ENCODE measurements at regions not wholly inside any gene's neighbourhood (a gene's known extent, or its start where the extent isn't known, plus 50 kb on each side); places are given as distances from the start of the nearest gene placed in this dataset.

DNA sequence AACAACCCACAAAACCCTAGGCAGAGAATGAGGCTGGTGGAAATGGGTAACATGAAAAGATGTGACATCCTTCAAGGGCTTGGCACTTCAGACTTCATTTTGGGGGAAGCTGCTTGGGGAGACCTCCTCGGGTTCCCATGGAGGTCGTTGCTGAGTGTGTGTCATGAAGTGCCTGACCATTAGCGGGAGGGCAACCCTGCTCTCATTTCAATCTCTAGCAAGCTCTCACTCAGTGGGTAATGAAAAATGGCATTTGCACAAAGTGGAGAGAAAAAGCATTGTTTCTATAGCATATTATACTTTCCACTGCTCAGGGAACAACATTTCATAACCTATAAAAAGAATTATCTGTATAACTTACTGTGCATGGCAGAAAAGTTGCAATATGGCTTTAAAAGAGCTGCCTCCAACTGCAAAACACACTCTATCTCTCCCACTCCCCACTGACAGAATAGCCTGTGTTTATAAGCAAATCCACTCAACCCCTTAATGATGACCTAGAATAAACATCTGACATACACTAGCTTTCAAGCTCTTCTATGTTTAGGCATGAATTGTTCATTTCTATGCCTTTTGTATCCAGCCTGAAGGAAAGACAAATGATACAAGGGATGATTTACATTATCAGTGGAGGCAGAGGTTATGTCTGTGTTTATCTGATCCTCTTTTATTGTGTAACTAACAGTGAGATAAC lies 357.2 kb downstream of the ZSWIM6 start:
- no peak for DNase-seq

GRCh38 chr5:61697809-61698558 lies 365.9 kb downstream of the ZSWIM6 start:
- DNase-seq, result no peak

- DNase-seq, result no peak
These were observed 370.0 kb downstream of the ZSWIM6 start for GRCh38 chr5:61701877-61702602.

DNA sequence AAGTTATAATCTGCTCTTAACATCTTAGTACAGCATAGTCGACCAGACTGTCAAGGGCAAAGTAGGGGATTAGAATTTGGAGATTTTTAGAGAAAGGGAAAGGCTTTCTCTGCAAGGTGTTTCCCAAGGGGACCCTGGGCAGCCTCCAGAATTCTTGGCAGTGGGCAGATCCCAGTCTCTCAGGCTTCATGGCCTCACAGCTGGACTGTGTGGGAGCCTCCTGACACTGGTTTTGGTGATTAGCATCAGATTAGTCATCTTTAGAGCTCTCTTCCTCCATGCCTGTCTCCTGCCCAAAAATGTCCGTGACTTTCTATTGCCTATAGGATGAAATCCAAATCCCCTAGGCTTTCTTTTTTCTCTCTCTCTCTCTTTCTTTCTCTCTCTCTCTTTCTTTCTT lies 370.7 kb downstream of the ZSWIM6 start:
- no peak for DNase-seq

DNA sequence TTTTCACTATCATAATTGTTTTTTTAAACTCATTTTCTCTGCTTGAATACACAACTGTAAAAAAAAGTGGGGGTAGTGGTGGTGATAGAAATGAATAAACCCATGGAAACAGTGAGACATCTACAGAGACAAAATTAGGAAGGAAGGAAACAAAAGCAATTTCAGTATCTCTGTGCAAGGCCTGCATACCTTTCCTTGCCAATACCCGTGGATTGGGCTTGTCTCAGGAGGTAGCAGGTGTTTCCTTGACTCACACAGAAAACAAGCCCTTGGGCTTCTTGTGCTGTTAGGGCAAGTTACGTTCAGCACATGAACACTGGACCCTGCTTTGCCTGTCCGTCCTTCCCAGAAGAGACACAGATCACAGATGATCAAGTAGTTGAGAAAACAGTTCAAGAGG lies 372.2 kb downstream of the ZSWIM6 start:
- no peak for DNase-seq

- DNase-seq, result no peak
These were observed 374.7 kb downstream of the ZSWIM6 start for GRCh38 chr5:61706751-61707150.

DNA sequence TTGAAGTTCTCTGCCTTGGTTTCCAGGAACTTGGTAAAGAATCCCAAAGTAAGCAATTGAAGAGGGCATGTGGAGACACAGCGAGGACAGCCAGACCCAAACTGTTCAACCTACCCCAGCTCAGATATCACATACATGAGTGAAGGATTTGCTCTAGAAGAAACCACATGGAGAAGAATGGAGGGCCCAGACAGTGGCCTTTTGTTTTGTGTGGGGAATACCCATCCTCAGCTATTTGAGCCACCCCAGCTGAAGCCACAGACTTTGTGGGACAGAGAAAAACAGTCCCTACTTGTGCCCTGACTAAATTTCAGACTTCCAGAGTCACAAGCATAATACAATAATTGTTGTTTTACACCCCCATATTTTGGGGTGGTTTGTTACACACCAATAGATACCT lies 387.1 kb downstream of the ZSWIM6 start:
- DNase-seq, result no peak

- DNase-seq, result no peak
These were observed 388.8 kb downstream of the ZSWIM6 start for GRCh38 chr5:61720829-61721228.

DNA sequence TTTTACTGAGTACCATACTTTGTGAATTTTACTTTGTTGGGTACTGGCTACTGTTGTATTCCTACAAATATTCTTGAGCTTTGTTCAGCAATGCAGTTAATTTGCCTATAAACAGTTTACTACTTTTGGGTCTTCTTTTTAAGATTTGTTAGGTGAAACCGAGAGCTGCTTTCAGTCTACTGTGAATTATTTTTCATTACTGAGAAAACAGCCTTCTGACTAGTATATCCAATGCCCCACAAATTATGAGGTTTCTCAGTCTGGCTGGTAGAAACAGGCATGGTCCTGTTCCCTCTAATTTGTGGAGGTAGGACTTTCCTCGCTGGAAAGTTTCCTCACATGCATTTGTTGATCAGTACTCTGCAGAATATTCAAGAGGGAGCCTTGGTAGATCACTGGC lies 392.0 kb downstream of the ZSWIM6 start:
- DNase-seq, result no peak

GRCh38 chr5:61728287-61728686 lies 396.2 kb downstream of the ZSWIM6 start:
- DNase-seq, result no peak

DNA sequence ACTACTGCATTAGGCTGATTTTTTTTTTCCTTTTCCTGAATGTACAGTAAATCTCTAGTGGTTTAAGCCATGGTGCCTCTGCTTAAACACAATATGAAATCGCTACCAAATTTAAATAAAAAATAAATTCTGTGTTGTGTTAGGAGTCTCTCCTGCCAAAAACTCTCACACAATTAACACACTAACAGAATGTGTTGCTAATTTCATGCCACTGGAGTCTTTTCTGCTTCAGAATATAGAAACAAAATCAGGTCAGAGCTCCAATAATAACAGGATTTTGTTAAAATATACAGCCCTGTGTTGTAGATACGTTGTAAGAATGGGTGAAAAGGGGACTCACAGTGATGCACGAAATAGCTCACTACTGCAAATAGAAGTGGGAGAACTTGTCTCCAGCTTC lies 398.8 kb downstream of the ZSWIM6 start:
- no peak for DNase-seq

DNA sequence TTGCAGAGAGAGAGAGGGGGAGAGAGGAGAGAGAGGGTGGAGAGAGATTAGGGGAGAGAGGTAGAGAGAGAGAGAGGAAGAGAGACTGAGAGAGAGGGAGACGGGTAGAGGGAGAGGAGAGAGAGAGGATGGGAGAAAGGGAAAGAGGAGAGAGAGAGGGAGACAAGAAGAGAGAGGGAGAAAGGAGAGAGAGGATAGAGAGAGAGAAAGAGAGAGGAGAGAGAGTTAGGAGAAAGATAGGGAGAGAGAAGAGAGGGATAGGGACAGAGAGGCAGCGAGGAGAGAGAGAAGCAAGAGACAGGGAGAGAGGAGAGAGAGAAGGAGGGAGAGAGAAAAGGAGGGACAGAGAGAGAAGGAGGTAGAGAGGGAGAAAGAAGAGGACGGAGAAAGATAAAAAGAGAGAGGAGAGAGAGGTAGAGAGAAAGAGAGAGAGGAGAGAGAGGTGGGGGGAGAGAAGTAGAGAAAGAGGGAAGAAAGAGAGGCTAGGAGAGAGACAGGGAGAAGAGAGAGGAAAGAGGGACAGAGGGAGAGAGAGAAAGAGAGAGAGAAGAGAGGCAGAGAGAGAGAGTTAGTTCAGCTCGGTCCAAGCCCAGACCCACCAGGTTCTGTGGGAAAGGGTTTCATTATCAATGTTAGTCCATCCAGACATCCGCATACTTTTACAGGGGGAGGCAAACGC lies 399.3 kb downstream of the ZSWIM6 start:
- no peak for DNase-seq

DNA sequence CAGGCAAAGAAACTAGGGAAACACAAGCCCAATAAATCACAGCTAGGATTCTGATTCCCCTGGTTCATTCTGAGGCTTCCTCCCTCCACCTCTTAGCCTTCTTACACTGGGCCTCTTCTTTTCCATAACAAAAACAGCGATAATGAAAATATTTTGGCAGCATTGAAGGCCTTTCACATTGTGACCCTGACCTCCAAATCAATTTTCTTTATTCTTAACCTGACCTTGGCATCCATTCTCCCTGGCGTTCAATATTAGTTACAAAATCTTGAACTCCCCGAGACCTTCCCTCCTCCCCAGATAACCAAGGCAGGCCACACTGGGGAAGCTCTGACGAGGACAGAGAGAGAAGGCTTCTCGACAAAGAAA lies 399.9 kb downstream of the ZSWIM6 start:
- no peak for DNase-seq

GRCh38 chr5:61732369-61732768 lies 400.3 kb downstream of the ZSWIM6 start:
- DNase-seq, result no peak

DNA sequence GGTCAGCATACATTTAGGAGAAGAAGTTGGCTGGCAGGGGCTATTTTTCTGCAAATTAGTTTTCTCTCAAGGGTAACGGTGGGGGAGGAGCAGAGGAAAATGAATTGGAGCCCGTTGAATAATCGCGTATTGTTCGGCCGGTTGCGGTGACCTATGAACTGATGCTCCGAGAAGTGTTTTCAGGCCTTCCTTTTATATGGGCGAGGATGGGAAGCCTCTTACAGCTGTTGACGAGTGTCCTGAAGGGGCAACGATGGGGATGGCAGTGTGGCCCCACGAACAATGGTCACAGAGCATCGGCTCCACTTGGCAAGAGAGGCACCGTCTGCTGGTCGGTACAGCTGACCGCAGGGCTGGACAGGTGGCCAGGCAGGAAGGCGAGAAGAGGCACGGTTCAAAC lies 400.7 kb downstream of the ZSWIM6 start:
- DNase-seq, result no peak

DNA sequence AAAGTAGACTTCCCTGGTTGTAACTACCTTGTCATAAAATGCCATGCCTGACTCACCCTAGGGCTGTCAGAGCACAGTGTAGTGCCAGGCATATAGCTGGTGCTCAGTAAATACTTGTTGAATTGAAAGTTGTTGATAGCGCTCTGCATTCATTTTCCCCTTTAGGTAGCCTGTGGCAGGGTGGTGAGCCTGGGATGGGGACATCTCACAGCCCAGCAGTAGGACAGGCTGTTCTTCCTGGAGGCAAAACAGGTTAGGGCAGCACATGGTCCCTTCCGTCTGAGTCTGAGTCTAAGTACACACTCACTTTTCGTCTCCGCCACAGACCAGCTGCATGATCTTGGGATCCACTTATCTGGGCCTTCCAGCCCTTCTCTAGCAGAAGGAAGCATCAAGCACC lies 401.9 kb downstream of the ZSWIM6 start:
- no peak for DNase-seq

DNA sequence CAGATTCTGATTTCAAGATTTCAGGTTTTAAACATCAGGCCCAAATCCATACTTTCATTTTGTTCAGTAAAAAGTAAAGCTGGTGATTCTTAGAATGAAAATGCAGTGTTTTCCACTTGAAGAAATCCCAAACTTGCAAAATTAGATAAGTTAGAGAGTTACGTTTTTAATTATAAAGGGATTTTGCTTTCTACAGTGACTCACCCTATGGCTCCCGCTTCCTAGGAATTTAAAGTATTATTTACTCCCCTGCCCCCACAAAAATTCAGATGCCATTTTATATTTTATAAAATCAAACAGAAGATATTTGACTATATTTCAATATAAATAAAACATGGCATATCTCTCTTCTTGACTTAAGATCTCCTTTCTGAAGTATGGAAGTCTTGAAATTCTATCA lies 402.9 kb downstream of the ZSWIM6 start:
- DNase-seq, result no peak

- no peak for DNase-seq
These were observed 403.5 kb downstream of the ZSWIM6 start for GRCh38 chr5:61735531-61735930.

DNA sequence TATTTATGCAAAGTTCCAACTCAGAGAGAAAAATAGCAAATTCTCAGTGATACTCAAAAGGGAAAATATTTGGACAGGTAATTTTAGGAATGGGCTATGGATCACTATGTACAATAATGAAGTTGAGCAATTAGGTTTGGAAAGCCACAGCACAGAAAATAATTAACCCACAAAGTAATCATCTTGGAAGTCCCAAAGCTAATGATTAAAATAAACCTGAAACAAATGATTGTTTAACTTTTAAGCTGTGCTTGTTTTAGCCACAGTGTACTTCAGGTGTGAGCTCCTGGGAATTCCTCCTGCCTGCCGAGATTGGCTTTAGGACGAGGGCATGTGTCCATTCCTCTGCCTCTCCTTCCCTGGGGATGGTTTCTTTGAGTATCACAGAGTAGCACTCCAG lies 403.9 kb downstream of the ZSWIM6 start:
- no peak for DNase-seq

GRCh38 chr5:61737301-61737963 lies 405.4 kb downstream of the ZSWIM6 start:
- no peak for DNase-seq

DNA sequence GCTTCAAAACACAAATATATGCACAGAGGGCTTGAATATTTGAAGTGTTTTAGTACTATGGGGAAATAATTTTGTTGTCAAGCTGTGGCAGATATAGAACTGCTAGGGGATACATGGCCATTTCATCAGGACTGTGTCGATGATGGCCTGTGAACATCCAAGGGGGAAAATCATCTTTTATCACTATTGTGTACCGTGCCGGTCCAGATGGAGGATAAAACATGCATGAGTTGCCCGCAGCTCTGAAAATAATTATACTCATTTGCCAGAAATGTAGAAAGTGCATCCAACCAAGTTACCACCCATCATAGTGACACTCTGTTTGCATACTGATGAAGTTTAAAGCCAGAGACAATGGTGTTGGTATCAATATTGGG lies 405.9 kb downstream of the ZSWIM6 start:
- DNase-seq, result no peak

- DNase-seq, result no peak
These were observed 406.4 kb downstream of the ZSWIM6 start for GRCh38 chr5:61738446-61738845.
